ENCODE measurements at regions not wholly inside any gene's neighbourhood (a gene's known extent, or its start where the extent isn't known, plus 50 kb on each side); places are given as distances from the start of the nearest gene placed in this dataset.

GRCh38 chr13:84358601-84359000 lies 476.3 kb upstream of the SLITRK1 start:
- Histone ChIP-seq H3K4me3 (no peak overlapping the region), H3K9me3 (no peaks in the 10 kb centered on the region), H3K27ac (no peak overlapping the region), H3K27me3 (no peaks in the 10 kb centered on the region), H3K4me1 (no peaks in the 10 kb centered on the region), H3K36me3 (no peaks in the 10 kb centered on the region)
- TF ChIP-seq CTCF (IDR thresholded peaks at IDR 0.05), result no peak
- DNase-seq (no peak), ATAC-seq (no peak)
- intact Hi-C loops (cut with DNase I), result no loop called here
- WGBS, 2 donors, result 86 to 88% methylated on average over 4 of the region's 4 CpGs

GRCh38 chr13:84352946-84353345 lies 470.7 kb upstream of the SLITRK1 start:
- intact Hi-C loops (cut with DNase I), result no loop called here
- ATAC-seq (no peak), DNase-seq (no peak)
- no peak overlapping the region for H3K27ac ChIP-seq
- H3K4me3 ChIP-seq, result no peak overlapping the region
- no peaks in the 10 kb centered on the region for H3K36me3 ChIP-seq
- peaks cover 0 to 11% (median 0%) of the 10 kb centered on the region in 11 donors for H3K9me3 ChIP-seq
- no peaks in the 10 kb centered on the region for H3K27me3 ChIP-seq
- no peaks in the 10 kb centered on the region for H3K4me1 ChIP-seq
- TF ChIP-seq CTCF (IDR thresholded peaks at IDR 0.05), result no peak

GRCh38 chr13:84339456-84339855 lies 457.2 kb upstream of the SLITRK1 start:
- DNase-seq (no peak), ATAC-seq (no peak)
- Histone ChIP-seq H3K27me3 (no peaks in the 10 kb centered on the region), H3K27ac (no peak overlapping the region), H3K9me3 (peaks cover 0 to 17% (median 0%) of the 10 kb centered on the region in 11 donors), H3K4me1 (no peaks in the 10 kb centered on the region), H3K4me3 (no peak overlapping the region), H3K36me3 (no peaks in the 10 kb centered on the region)
- TF ChIP-seq CTCF (IDR thresholded peaks at IDR 0.05), result no peak
- intact Hi-C loops (cut with DNase I), result no loop called here

GRCh38 chr13:84332346-84332745 lies 450.1 kb upstream of the SLITRK1 start:
- no peak overlapping the region for H3K27ac ChIP-seq
- no peak overlapping the region for H3K4me3 ChIP-seq
- no peak for TF ChIP-seq CTCF (IDR thresholded peaks at IDR 0.05)
- peaks cover 0 to 9% (median 0%) of the 10 kb centered on the region in 11 donors for H3K9me3 ChIP-seq
- no peak for ATAC-seq
- intact Hi-C loops (cut with DNase I), result no loop called here
- DNase-seq, result no peak
- no peaks in the 10 kb centered on the region for H3K36me3 ChIP-seq
- H3K4me1 ChIP-seq, result no peaks in the 10 kb centered on the region
- 79 to 81% methylated on average over 2 of the region's 2 CpGs for WGBS, 2 donors
- no peaks in the 10 kb centered on the region for H3K27me3 ChIP-seq

GRCh38 chr13:84315527-84315926 lies 433.3 kb upstream of the SLITRK1 start:
- Histone ChIP-seq H3K4me1 (no peaks in the 10 kb centered on the region), H3K36me3 (no peaks in the 10 kb centered on the region), H3K4me3 (no peak overlapping the region), H3K27me3 (no peaks in the 10 kb centered on the region), H3K9me3 (no peaks in the 10 kb centered on the region), H3K27ac (no peak overlapping the region)
- TF ChIP-seq CTCF (IDR thresholded peaks at IDR 0.05), result no peak
- 49 to 54% methylated on average over 4 of the region's 4 CpGs for WGBS, 2 donors
- intact Hi-C loops (cut with DNase I), result no loop called here
- DNase-seq (no peak), ATAC-seq (no peak)
